ENCODE measurements at regions not wholly inside any gene's neighbourhood (a gene's known extent, or its start where the extent isn't known, plus 50 kb on each side); places are given as distances from the start of the nearest gene placed in this dataset.

DNA sequence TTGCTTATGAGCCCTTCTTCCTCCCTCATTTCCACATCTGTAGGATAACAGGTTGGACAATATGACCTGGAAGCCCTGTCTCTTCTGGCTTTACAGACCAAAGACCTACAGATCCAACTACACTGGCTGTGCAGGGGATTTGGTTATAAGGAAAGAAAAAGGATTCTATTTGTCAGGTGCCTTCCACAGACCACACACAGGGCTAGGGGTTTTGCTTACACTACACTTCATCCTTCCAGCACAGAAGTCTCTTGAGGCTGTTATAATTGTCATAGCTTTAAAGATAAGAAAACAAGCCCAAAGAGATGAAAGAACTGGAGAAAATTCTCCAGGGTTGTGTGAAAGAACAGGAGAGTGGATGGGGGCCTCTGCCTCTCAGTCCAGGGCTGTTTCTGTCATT, 302.6 kb downstream of the MYCN start:
- FAIRE-seq, result no peak
- CTCF ChIA-PET (ENCODE audit: partially characterized antibody), result interaction anchor here (1.2 kb wide), 1 partner anchor 366 kb away, joined by 4 read pairs; no protein-coding TSS in a partner anchor
- H2BK120ac ChIP-seq (replicated peaks; ENCODE audit: low read depth, low read length), result no peak overlapping the region

More for the DNA sequence above, 302.6 kb downstream of the MYCN start:
- no peak overlapping the region for H3K4me2 ChIP-seq (ENCODE audit: insufficient read depth in 1 of 2, low read depth in 2 of 2, low read length in 2 of 2)
- no peak overlapping the region for H3K14ac ChIP-seq (ENCODE audit: insufficient read length)
- no peak overlapping the region for H4K91ac ChIP-seq (replicated peaks; ENCODE audit: insufficient read length, low read length)
- no peak overlapping the region for H2BK20ac ChIP-seq (ENCODE audit: low read length)
- no peak overlapping the region; the same call in 1 of the 2 replicates for H2BK12ac ChIP-seq (ENCODE audit: low read depth, low read length)
- no peak overlapping the region for H3K56ac ChIP-seq (replicated peaks; ENCODE audit: insufficient read length, low read depth, low read length)
- no peak overlapping the region for H2BK5ac ChIP-seq (ENCODE audit: low read depth, low read length)
- H3K4me1 ChIP-seq (replicated peaks in 1 of 4; ENCODE audit: control insufficient read depth in 3 of 4, insufficient read depth in 4 of 4, low read length in 3 of 4), result peaks cover 0 to 8% (median 0%) of the 10 kb centered on the region in 4 experiments; a peak in 3 of 7 replicates
- H3K79me2 ChIP-seq (ENCODE audit: control insufficient read depth in 1 of 2, insufficient read depth in 2 of 2, low read length in 2 of 2), result no peaks in the 10 kb centered on the region
- no peaks in the 10 kb centered on the region for H3K79me1 ChIP-seq (ENCODE audit: low read depth, low read length)
- no peak overlapping the region for H3K23ac ChIP-seq (ENCODE audit: insufficient read length)
- H4K20me1 ChIP-seq (replicated peaks in 1 of 2; ENCODE audit: control insufficient read depth in 1 of 2, insufficient read depth in 2 of 2, low read length in 2 of 2), result no peaks in the 10 kb centered on the region
- no peak overlapping the region for H2BK15ac ChIP-seq (ENCODE audit: low read length)
- no peak overlapping the region for H3K4ac ChIP-seq (replicated peaks; ENCODE audit: insufficient read length, low read depth, low read length)
- no peak overlapping the region for H3K9ac ChIP-seq (replicated peaks in 1 of 4; ENCODE audit: extremely low read depth in 1 of 4, low read depth in 3 of 4, low read length in 3 of 4)
- no peaks in the 10 kb centered on the region for H3K9me3 ChIP-seq (ENCODE audit: insufficient read depth in 2 of 2, low read depth in 1 of 2, low read length in 1 of 2)
- H3K36me3 ChIP-seq (ENCODE audit: control insufficient read depth in 2 of 4, insufficient read depth in 4 of 4, low read length in 3 of 4), result no peaks in the 10 kb centered on the region
- no peaks in the 10 kb centered on the region for H3K23me2 ChIP-seq (ENCODE audit: low read depth, low read length)
- H2AK5ac ChIP-seq (ENCODE audit: low read depth, low read length), result no peak overlapping the region
- H2AFZ ChIP-seq (ENCODE audit: low read length), result no peak overlapping the region
- no peak overlapping the region for H3K18ac ChIP-seq (ENCODE audit: extremely low read depth, low read length)
- DNase-seq (ENCODE audit: low read depth in 1 of 2, low spot score in 2 of 2), result no peak
- TF ChIP-seq CBX5 (IDR thresholded peaks at IDR 0.05; ENCODE audit: low read depth, low read length), result no peak
- TF ChIP-seq RBBP5 (IDR thresholded peaks at IDR 0.05; ENCODE audit: borderline replicate concordance, low read depth, low read length), result no peak
- no peak overlapping the region for H3K4me3 ChIP-seq (ENCODE audit: extremely low read depth in 1 of 4, insufficient read depth in 2 of 4, low read depth in 3 of 4, low read length in 4 of 4)
- no peak overlapping the region for H4K8ac ChIP-seq (ENCODE audit: extremely low read depth, insufficient read depth, low read length)
- H4K5ac ChIP-seq (ENCODE audit: insufficient read length, low read depth, low read length), result no peak overlapping the region
- POLR2A ChIA-PET (ENCODE audit: partially characterized antibody), result no interaction called here
- H3K27ac ChIP-seq (ENCODE audit: low read depth, low read length), result no peak overlapping the region
- H3K27me3 ChIP-seq (replicated peaks in 1 of 4; ENCODE audit: control insufficient read depth in 3 of 4, extremely low read depth in 1 of 4, insufficient read depth in 3 of 4, low read length in 3 of 4), result no peaks in the 10 kb centered on the region

Data from H1 (cell line).